Endothelial cell (in vitro differentiated cells): ENCODE measurements at regions not wholly inside any gene's neighbourhood (a gene's known extent, or its start where the extent isn't known, plus 50 kb on each side); places are given as distances from the start of the nearest gene placed in this dataset.

Experiments used
- DNase-seq: peaks from one replicate; pipeline ENCODE4 v3.0.0; 2021; ENCODE audit warnings: low spot score
- H3K27ac Mint-ChIP-seq: one replicate; pipeline ENCODE4 v1.8.0; 2021; ENCODE audit warnings: mixed read lengths, inconsistent platforms; ENCODE audit not compliant: unreplicated experiment
- H3K27me3 Mint-ChIP-seq: one replicate; pipeline ENCODE4 v1.8.0; 2021; ENCODE audit warnings: mild to moderate bottlenecking, moderate library complexity, mixed read lengths, inconsistent platforms; ENCODE audit not compliant: unreplicated experiment
- H3K36me3 Mint-ChIP-seq: one replicate; pipeline ENCODE4 v1.8.0; 2021; ENCODE audit warnings: mild to moderate bottlenecking, low read depth, mixed read lengths, inconsistent platforms; ENCODE audit not compliant: unreplicated experiment
- H3K4me1 Mint-ChIP-seq: one replicate; pipeline ENCODE4 v1.8.0; 2021; ENCODE audit warnings: mild to moderate bottlenecking, mixed read lengths, inconsistent platforms; ENCODE audit not compliant: unreplicated experiment
- H3K4me3 Mint-ChIP-seq: one replicate; pipeline ENCODE4 v1.8.0; 2021; ENCODE audit warnings: mild to moderate bottlenecking, mixed read lengths, inconsistent platforms; ENCODE audit not compliant: unreplicated experiment
- H3K9me3 Mint-ChIP-seq: one replicate; pipeline ENCODE4 v1.8.0; 2021; ENCODE audit warnings: mixed read lengths, inconsistent platforms; ENCODE audit not compliant: unreplicated experiment
- TF ChIP-seq, protein P1 (sequence below): fragments of 200-600 bp; sonication (generic); IDR thresholded peaks from one replicate; pipeline ENCODE4 v1.5.0; 2021; ENCODE audit warnings: antibody characterized with exemption; ENCODE audit not compliant: unreplicated experiment

DNA sequence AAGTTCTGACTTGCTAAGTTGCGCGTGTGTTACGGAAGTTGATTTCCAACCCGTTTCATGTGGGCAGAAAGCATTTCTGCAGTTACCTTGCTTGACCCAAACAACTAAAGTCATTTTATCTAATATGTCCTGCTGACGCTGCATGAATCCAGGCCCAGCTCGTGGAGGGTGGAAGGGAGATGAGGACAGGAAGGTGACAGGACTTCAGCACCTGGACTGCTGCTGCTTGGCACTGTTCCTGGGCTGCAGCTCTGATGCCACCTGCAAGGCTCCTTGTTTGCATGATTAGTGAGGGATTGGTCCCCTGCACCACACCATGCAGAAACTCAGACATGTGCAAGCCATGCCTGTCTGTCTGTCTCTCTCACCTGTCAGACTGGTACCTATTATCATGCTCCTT lies 198.4 kb downstream of the PRDM2 start:
- no peak for DNase-seq
- Mint-ChIP-seq H3K4me3 (no peak overlapping the region), H3K36me3 (no peaks in the 10 kb centered on the region), H3K4me1 (no peaks in the 10 kb centered on the region), H3K27me3 (peaks cover 2% of the 10 kb centered on the region), H3K27ac (no peak overlapping the region), H3K9me3 (no peaks in the 10 kb centered on the region)
- TF ChIP-seq, protein P1, sequence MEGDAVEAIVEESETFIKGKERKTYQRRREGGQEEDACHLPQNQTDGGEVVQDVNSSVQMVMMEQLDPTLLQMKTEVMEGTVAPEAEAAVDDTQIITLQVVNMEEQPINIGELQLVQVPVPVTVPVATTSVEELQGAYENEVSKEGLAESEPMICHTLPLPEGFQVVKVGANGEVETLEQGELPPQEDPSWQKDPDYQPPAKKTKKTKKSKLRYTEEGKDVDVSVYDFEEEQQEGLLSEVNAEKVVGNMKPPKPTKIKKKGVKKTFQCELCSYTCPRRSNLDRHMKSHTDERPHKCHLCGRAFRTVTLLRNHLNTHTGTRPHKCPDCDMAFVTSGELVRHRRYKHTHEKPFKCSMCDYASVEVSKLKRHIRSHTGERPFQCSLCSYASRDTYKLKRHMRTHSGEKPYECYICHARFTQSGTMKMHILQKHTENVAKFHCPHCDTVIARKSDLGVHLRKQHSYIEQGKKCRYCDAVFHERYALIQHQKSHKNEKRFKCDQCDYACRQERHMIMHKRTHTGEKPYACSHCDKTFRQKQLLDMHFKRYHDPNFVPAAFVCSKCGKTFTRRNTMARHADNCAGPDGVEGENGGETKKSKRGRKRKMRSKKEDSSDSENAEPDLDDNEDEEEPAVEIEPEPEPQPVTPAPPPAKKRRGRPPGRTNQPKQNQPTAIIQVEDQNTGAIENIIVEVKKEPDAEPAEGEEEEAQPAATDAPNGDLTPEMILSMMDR: no peak

DNA sequence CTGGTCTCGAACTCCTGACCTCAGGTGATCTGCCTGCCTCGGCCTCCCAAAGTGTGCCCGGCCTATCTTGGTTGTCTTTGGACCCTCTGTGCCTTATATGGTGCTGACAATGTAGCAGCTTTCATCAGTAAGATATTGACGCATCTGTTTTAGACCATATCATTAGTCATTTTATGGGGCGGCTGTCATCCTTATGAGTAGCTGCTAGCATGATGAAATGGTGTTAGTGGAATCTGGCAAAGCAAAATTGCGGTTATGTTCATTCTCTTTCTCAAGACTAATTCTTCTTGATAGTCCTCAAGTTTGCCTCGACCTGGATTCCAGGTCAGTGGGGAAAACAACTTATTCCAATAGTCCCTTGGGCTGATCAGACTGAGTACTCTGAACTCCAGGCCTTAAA lies 199.9 kb downstream of the PRDM2 start:
- H3K27me3 Mint-ChIP-seq: no peaks in the 10 kb centered on the region
- TF ChIP-seq, protein P1: no peak
- DNase-seq: no peak
- H3K36me3 Mint-ChIP-seq: no peaks in the 10 kb centered on the region
- no peak overlapping the region for H3K4me3 Mint-ChIP-seq
- no peaks in the 10 kb centered on the region for H3K9me3 Mint-ChIP-seq
- H3K27ac Mint-ChIP-seq: no peak overlapping the region
- no peaks in the 10 kb centered on the region for H3K4me1 Mint-ChIP-seq

DNA sequence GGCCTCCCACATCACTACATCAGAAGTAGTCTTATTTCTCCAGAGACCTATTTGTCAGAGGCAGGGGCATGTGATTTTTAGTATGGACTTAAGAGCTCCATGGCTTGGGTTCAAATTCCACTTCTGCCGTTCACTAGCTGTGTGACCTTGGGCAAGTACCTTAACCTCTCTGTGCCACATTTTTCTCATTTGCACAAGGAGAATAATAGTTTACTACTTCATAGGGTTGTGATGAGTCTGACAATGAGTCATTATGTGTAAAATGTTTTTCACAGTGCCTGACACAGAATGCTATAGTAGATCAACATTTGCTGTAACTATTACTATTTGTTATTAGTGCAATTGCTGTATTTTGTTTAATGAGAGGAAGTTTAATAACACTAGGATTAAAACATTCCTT lies 200.6 kb downstream of the PRDM2 start:
- no peak overlapping the region for H3K27ac Mint-ChIP-seq
- TF ChIP-seq, protein P1: no peak
- no peaks in the 10 kb centered on the region for H3K4me1 Mint-ChIP-seq
- no peaks in the 10 kb centered on the region for H3K27me3 Mint-ChIP-seq
- no peak overlapping the region for H3K4me3 Mint-ChIP-seq
- H3K36me3 Mint-ChIP-seq: no peaks in the 10 kb centered on the region
- no peaks in the 10 kb centered on the region for H3K9me3 Mint-ChIP-seq
- no peak for DNase-seq

DNA sequence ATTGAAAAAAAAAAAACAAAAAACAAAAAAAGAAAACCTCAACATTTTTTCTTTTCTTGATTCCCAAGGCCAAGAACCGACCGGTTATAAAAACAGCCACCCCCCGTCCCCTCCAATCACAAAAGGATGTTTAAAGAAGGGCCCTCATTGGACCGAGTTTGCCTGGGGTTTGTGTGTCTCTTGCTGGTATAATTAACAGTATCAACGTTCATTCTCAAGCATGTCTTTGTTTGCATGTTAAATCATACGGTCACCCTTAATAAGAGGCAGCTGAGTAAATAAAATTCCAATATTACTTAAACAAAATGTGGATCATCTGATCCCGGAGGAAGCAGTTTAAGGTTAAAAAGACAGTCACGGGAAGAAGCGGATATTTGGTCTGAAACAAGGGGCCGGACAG lies 201.1 kb downstream of the PRDM2 start:
- Mint-ChIP-seq H3K4me3 (no peak overlapping the region), H3K4me1 (no peaks in the 10 kb centered on the region), H3K9me3 (no peaks in the 10 kb centered on the region), H3K36me3 (no peaks in the 10 kb centered on the region), H3K27me3 (no peaks in the 10 kb centered on the region), H3K27ac (no peak overlapping the region)
- TF ChIP-seq, protein P1: no peak
- DNase-seq: no peak

DNA sequence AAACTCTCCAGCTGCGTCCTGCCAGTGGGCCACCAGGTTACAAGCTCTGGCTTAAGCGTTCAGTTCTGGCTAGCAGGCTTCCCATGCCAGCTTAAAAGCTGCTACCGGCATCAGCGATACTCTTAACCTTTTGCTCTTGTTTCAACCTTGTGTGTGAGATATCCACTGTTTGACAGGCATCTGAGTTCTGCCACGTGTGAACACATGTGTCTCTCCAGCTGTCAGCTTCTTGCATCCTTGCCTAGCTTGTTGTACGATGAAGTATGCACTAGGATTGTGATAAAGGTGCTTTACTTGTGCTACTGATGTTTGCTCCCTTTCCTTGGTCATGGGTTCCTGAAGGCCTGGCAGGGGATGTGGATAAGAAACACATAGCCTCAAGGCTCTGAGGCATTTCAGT lies 201.6 kb downstream of the PRDM2 start:
- no peaks in the 10 kb centered on the region for H3K4me1 Mint-ChIP-seq

More for the DNA sequence above, 201.6 kb downstream of the PRDM2 start:
- DNase-seq: no peak
- Mint-ChIP-seq H3K36me3 (no peaks in the 10 kb centered on the region), H3K27ac (no peak overlapping the region), H3K27me3 (no peaks in the 10 kb centered on the region), H3K4me3 (no peak overlapping the region), H3K9me3 (no peaks in the 10 kb centered on the region)
- TF ChIP-seq, protein P1: no peak
